Hepatocyte (in vitro differentiated cells): ENCODE measurements at regions not wholly inside any gene's neighbourhood (a gene's known extent, or its start where the extent isn't known, plus 50 kb on each side); places are given as distances from the start of the nearest gene placed in this dataset.

Experiments
- DNase-seq: peaks from one replicate; pipeline ENCODE4 v3.0.0-alpha.2; 2016; ENCODE audit warnings: low spot score
- H2AFZ ChIP-seq: fragments of 200-600 bp; sonication (generic); 2 replicates; pipeline ENCODE4 v1.6.0; 2016; ENCODE audit warnings: antibody characterized with exemption, mild to moderate bottlenecking
- H3K27ac ChIP-seq: fragments of 200-600 bp; sonication (generic); 2 replicates; pipeline ENCODE4 v1.5.1; 2016; ENCODE audit warnings: mild to moderate bottlenecking
- H3K27me3 ChIP-seq: fragments of 200-600 bp; sonication (generic); 2 replicates; pipeline ENCODE4 v1.6.1; 2016
- H3K36me3 ChIP-seq: fragments of 200-600 bp; sonication (generic); replicated peaks from 2 replicates; pipeline ENCODE4 v1.5.1; 2016; ENCODE audit warnings: low read depth; ENCODE audit not compliant: insufficient read depth
- H3K4me1 ChIP-seq: fragments of 200-600 bp; sonication (generic); 2 replicates; pipeline ENCODE4 v1.5.1; 2016; ENCODE audit warnings: mild to moderate bottlenecking, moderate library complexity; ENCODE audit not compliant: insufficient read depth
- H3K4me2 ChIP-seq: fragments of 200-600 bp; sonication (generic); 2 replicates; pipeline ENCODE4 v1.6.0; 2016
- H3K4me3 ChIP-seq: fragments of 200-600 bp; sonication (generic); 2 replicates; pipeline ENCODE4 v1.5.1; 2016; ENCODE audit warnings: mild to moderate bottlenecking
- H3K79me2 ChIP-seq: fragments of 200-600 bp; sonication (generic); 2 replicates; pipeline ENCODE4 v1.6.0; 2017; ENCODE audit warnings: mild to moderate bottlenecking
- H3K9me2 ChIP-seq: fragments of 200-600 bp; sonication (generic); replicated peaks from 2 replicates; pipeline ENCODE4 v1.6.0; 2017; ENCODE audit warnings: mild to moderate bottlenecking; ENCODE audit not compliant: insufficient read depth
- H3K9me3 ChIP-seq: fragments of 200-600 bp; sonication (generic); 2 replicates; pipeline ENCODE4 v1.5.1; 2016; ENCODE audit warnings: low read depth, mild to moderate bottlenecking
- H4K20me1 ChIP-seq: fragments of 200-600 bp; sonication (generic); 2 replicates; pipeline ENCODE4 v1.6.0; 2016; ENCODE audit warnings: mild to moderate bottlenecking; ENCODE audit not compliant: insufficient read depth, poor library complexity, severe bottlenecking
- CTCF ChIP-seq: fragments of 200-600 bp; sonication (generic); IDR thresholded peaks from 2 replicates; pipeline ENCODE4 v1.5.1; 2016; ENCODE audit warnings: antibody characterized with exemption, mild to moderate bottlenecking; ENCODE audit not compliant: poor library complexity
- EZH2 ChIP-seq: fragments of 200-600 bp; sonication (generic); IDR thresholded peaks from 2 replicates; pipeline ENCODE4 v1.6.1; 2016; ENCODE audit warnings: antibody characterized with exemption, mild to moderate bottlenecking, borderline replicate concordance
- EZH2phosphoT487 ChIP-seq: fragments of 200-600 bp; sonication (generic); IDR thresholded peaks from one replicate; pipeline ENCODE4 v1.6.1; 2018; ENCODE audit warnings: antibody characterized with exemption, mild to moderate bottlenecking, low read depth, moderate library complexity; ENCODE audit not compliant: unreplicated experiment, severe bottlenecking
- WGBS: methylation state at CpG from one replicate; pipeline ENCODE4 v1.1.6; 2016; ENCODE audit warnings: low lambda C conversion rate; ENCODE audit errors: missing lambda C conversion rate; 5-methylcytosine and 5-hydroxymethylcytosine counted together

GRCh38 chr1:239263801-239264200 is 122.6 kb upstream of the CHRM3 start:
- Histone ChIP-seq H3K27ac (no peak overlapping the region), H3K36me3 (no peaks in the 10 kb centered on the region), H3K9me2 (no peaks in the 10 kb centered on the region), H3K4me3 (no peak overlapping the region), H2AFZ (no peak overlapping the region), H3K9me3 (no peaks in the 10 kb centered on the region), H3K27me3 (no peaks in the 10 kb centered on the region), H3K4me1 (no peaks in the 10 kb centered on the region), H3K79me2 (no peaks in the 10 kb centered on the region), H4K20me1 (no peaks in the 10 kb centered on the region), H3K4me2 (no peak overlapping the region)
- DNase-seq: no peak
- TF ChIP-seq EZH2 (no peak), EZH2phosphoT487 (no peak), CTCF (no peak)
- 86% methylated on average over 5 of the region's 5 CpGs for WGBS

GRCh38 chr1:239262538-239262937 is 123.8 kb upstream of the CHRM3 start:
- Histone ChIP-seq H3K27me3 (no peaks in the 10 kb centered on the region), H2AFZ (no peak overlapping the region), H4K20me1 (no peaks in the 10 kb centered on the region), H3K4me2 (no peak overlapping the region), H3K36me3 (no peaks in the 10 kb centered on the region), H3K9me2 (no peaks in the 10 kb centered on the region), H3K27ac (no peak overlapping the region), H3K4me3 (no peak overlapping the region), H3K9me3 (no peaks in the 10 kb centered on the region), H3K4me1 (no peaks in the 10 kb centered on the region), H3K79me2 (no peaks in the 10 kb centered on the region)
- DNase-seq: no peak
- WGBS: 81% methylated on average over 1 of the region's 1 CpG
- TF ChIP-seq EZH2: no peak
- TF ChIP-seq CTCF: no peak
- no peak for TF ChIP-seq EZH2phosphoT487

GRCh38 chr1:239261521-239261920 is 124.8 kb upstream of the CHRM3 start:
- no peaks in the 10 kb centered on the region for H3K27me3 ChIP-seq
- TF ChIP-seq EZH2 (no peak), CTCF (no peak), EZH2phosphoT487 (no peak)
- no peak overlapping the region for H3K27ac ChIP-seq
- WGBS: 93% methylated on average over 2 of the region's 2 CpGs
- H3K9me2 ChIP-seq: no peaks in the 10 kb centered on the region
- DNase-seq: no peak
- H3K4me3 ChIP-seq: no peak overlapping the region
- H3K36me3 ChIP-seq: no peaks in the 10 kb centered on the region
- no peaks in the 10 kb centered on the region for H3K9me3 ChIP-seq
- H3K4me2 ChIP-seq: no peak overlapping the region
- no peaks in the 10 kb centered on the region for H3K79me2 ChIP-seq
- H3K4me1 ChIP-seq: no peaks in the 10 kb centered on the region
- H2AFZ ChIP-seq: no peak overlapping the region
- no peaks in the 10 kb centered on the region for H4K20me1 ChIP-seq

- DNase-seq: no peak
- WGBS: 89% methylated on average over 4 of the region's 4 CpGs
- no peaks in the 10 kb centered on the region for H3K36me3 ChIP-seq
Measured at GRCh38 chr1:239260842-239261241, 125.5 kb upstream of the CHRM3 start.

More at GRCh38 chr1:239260842-239261241, 125.5 kb upstream of the CHRM3 start:
- H4K20me1 ChIP-seq: no peaks in the 10 kb centered on the region
- no peaks in the 10 kb centered on the region for H3K4me1 ChIP-seq
- H2AFZ ChIP-seq: no peak overlapping the region
- no peak overlapping the region for H3K4me2 ChIP-seq
- no peaks in the 10 kb centered on the region for H3K27me3 ChIP-seq
- H3K27ac ChIP-seq: no peak overlapping the region
- H3K9me3 ChIP-seq: no peaks in the 10 kb centered on the region
- no peak overlapping the region for H3K4me3 ChIP-seq
- H3K79me2 ChIP-seq: no peaks in the 10 kb centered on the region
- TF ChIP-seq EZH2: no peak
- TF ChIP-seq EZH2phosphoT487: no peak
- TF ChIP-seq CTCF: no peak
- no peaks in the 10 kb centered on the region for H3K9me2 ChIP-seq
